ENCODE measurements at regions not wholly inside any gene's neighbourhood (a gene's known extent, or its start where the extent isn't known, plus 50 kb on each side); places are given as distances from the start of the nearest gene placed in this dataset.

- no peak overlapping the region for H3K4me2 ChIP-seq (ENCODE audit: low read depth, low read length)
- ChIA-PET POLR2A (no interaction called here), CTCF (ENCODE audit: low intra/inter-chr PET ratio, low total read pairs) (no interaction called here)
- BruUV-seq (replicated peaks) = no TSS peak
- H3K27me3 ChIP-seq (ENCODE audit: control insufficient read depth in 1 of 2, insufficient read depth in 2 of 2, low read length in 2 of 2) = no peaks in the 10 kb centered on the region
- FAIRE-seq (no peak), DNase-seq (ENCODE audit: low spot score) (no peak), ATAC-seq (no peak)
- TF ChIP-seq ZNF567 (CRISPR knock-in tag; IDR thresholded peaks at IDR 0.05; ENCODE audit: borderline replicate concordance) = no peak
- no peak for TF ChIP-seq ZNF367 (CRISPR knock-in tag; IDR thresholded peaks at IDR 0.05; ENCODE audit: borderline replicate concordance)
- no peak for TF ChIP-seq DRAP1 (CRISPR knock-in tag; IDR thresholded peaks at IDR 0.05)
- no peak for TF ChIP-seq ZNF407 (CRISPR knock-in tag; IDR thresholded peaks at IDR 0.05; ENCODE audit: not compliant biosample characterization)
- no peak for TF ChIP-seq DBP (CRISPR knock-in tag; IDR thresholded peaks at IDR 0.05; ENCODE audit: not compliant biosample characterization)
- no peak for TF ChIP-seq FOXM1 (CRISPR knock-in tag; IDR thresholded peaks at IDR 0.05)
- TF ChIP-seq ZNF564 (CRISPR knock-in tag; IDR thresholded peaks at IDR 0.05) = no peak
- no peak for TF ChIP-seq IRX3 (CRISPR knock-in tag; IDR thresholded peaks at IDR 0.05; ENCODE audit: borderline replicate concordance, low read depth)
- no peak overlapping the region for H3K27ac ChIP-seq (ENCODE audit: extremely low read length, insufficient read depth, low read length)
- no peaks in the 10 kb centered on the region for H3K4me1 ChIP-seq (ENCODE audit: insufficient read depth, low read length)
- in situ Hi-C loops (cut with HindIII; ENCODE audit: extremely low pct_ligation_motif_present, low pct_unique_long_range_greater_than_20kb) = no loop called here
- no peaks in the 10 kb centered on the region for H4K20me1 ChIP-seq (ENCODE audit: insufficient read depth, low read length)
- no peaks in the 10 kb centered on the region for H3K79me2 ChIP-seq (ENCODE audit: insufficient read depth, low read length)
- no peaks in the 10 kb centered on the region for H3K9me3 ChIP-seq (ENCODE audit: low read length)
- WGBS (ENCODE audit: low lambda C conversion rate) = 0% methylated on average over 1 of the region's 1 CpG
- intact Hi-C loops (cut with micrococcal nuclease; ENCODE audit: unreplicated experiment) = no loop called here
- H3K4me3 ChIP-seq (replicated peaks in 1 of 3; ENCODE audit: insufficient read depth in 1 of 3, low read depth in 2 of 3, low read length in 3 of 3) = no peak overlapping the region
- no peaks in the 10 kb centered on the region for H3K36me3 ChIP-seq (replicated peaks in 1 of 2; ENCODE audit: control insufficient read depth in 1 of 2, insufficient read depth in 2 of 2, low read length in 2 of 2)
- H2AFZ ChIP-seq (ENCODE audit: low read length) = no peak overlapping the region
- no peak overlapping the region for H3K9ac ChIP-seq (ENCODE audit: insufficient read depth, low read depth, low read length)
These were observed 1062.5 kb downstream of the ADGRL3 start for GRCh38 chr4:62262676-62263075.

All from HepG2 (cell line).